ENCODE measurements at regions not wholly inside any gene's neighbourhood (a gene's known extent, or its start where the extent isn't known, plus 50 kb on each side); places are given as distances from the start of the nearest gene placed in this dataset.

GRCh38 chr1:88079036-88079435 lies 605.0 kb upstream of the PKN2 start:
- Mint-ChIP-seq H3K36me3 (ENCODE audit: low read depth) (no peaks in the 10 kb centered on the region), H3K27ac (no peak overlapping the region), H3K9me3 (no peaks in the 10 kb centered on the region), H3K4me3 (no peak overlapping the region), H3K27me3 (ENCODE audit: low read depth, poor library complexity) (no peaks in the 10 kb centered on the region), H3K4me1 (no peaks in the 10 kb centered on the region)
- DNase-seq: peak; percentile 47
- TF ChIP-seq CTCF (IDR thresholded peaks at IDR 0.05): peak; percentile 70

GRCh38 chr1:88080875-88081274 lies 603.2 kb upstream of the PKN2 start:
- H3K9me3 Mint-ChIP-seq: peaks cover 17% of the 10 kb centered on the region
- no peak for DNase-seq
- no peaks in the 10 kb centered on the region for H3K27me3 Mint-ChIP-seq (ENCODE audit: low read depth, poor library complexity)
- H3K4me1 Mint-ChIP-seq: no peaks in the 10 kb centered on the region
- no peak overlapping the region for H3K27ac Mint-ChIP-seq
- TF ChIP-seq CTCF (IDR thresholded peaks at IDR 0.05): no peak
- no peak overlapping the region for H3K4me3 Mint-ChIP-seq
- peaks cover 11% of the 10 kb centered on the region for H3K36me3 Mint-ChIP-seq (ENCODE audit: low read depth)

DNA sequence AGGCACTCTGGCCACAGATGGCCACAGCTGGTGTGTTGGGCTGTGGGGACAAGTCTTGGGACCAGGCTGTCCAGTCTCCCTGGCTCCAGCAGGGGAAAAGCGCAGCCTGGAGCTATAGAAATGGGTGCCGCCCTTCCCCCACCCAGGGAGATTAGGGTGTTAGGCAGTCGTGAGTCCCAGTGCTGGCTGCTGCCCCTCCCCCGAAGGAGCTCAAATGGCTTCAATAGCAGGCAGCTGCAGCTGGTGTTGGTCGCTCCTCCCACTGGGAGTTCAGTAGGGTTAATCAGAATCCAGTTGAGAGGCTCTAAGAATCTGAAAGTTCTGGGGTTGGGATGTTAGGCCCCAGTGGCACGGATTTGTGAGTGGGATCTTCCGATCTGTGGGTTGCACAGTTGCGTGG lies 595.6 kb upstream of the PKN2 start:
- no peaks in the 10 kb centered on the region for H3K27me3 Mint-ChIP-seq (ENCODE audit: low read depth, poor library complexity)
- peak; percentile 4 for DNase-seq
- peak overlapping the region; percentile 65 for H3K27ac Mint-ChIP-seq
- peaks cover 51% of the 10 kb centered on the region for H3K9me3 Mint-ChIP-seq
- H3K4me1 Mint-ChIP-seq: peaks cover 14% of the 10 kb centered on the region
- H3K36me3 Mint-ChIP-seq (ENCODE audit: low read depth): peaks cover 33% of the 10 kb centered on the region
- no peak overlapping the region for H3K4me3 Mint-ChIP-seq
- no peak for TF ChIP-seq CTCF (IDR thresholded peaks at IDR 0.05)

DNA sequence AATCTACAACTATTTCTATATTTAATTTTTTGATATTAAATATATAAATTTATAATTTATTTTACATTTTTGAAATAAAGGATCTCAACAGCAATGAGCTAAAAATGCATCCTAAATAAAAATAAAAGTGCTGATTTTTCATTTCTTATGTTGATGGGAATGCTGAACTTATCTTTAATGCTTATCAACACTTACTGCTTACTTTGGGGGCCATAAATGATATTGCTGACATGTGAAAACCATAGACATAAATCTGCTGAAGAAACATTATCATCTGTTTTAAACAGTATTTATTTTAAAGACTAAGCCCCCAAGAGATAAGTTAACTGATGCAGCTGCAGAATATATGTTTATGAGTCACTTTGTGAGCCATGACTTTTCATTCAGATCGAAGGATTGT lies 594.1 kb upstream of the PKN2 start:
- no peaks in the 10 kb centered on the region for H3K27me3 Mint-ChIP-seq (ENCODE audit: low read depth, poor library complexity)
- H3K4me1 Mint-ChIP-seq: peaks cover 20% of the 10 kb centered on the region
- H3K9me3 Mint-ChIP-seq: peaks cover 43% of the 10 kb centered on the region
- peaks cover 31% of the 10 kb centered on the region for H3K36me3 Mint-ChIP-seq (ENCODE audit: low read depth)
- no peak overlapping the region for H3K4me3 Mint-ChIP-seq
- no peak overlapping the region for H3K27ac Mint-ChIP-seq
- DNase-seq: no peak
- no peak for TF ChIP-seq CTCF (IDR thresholded peaks at IDR 0.05)

DNA sequence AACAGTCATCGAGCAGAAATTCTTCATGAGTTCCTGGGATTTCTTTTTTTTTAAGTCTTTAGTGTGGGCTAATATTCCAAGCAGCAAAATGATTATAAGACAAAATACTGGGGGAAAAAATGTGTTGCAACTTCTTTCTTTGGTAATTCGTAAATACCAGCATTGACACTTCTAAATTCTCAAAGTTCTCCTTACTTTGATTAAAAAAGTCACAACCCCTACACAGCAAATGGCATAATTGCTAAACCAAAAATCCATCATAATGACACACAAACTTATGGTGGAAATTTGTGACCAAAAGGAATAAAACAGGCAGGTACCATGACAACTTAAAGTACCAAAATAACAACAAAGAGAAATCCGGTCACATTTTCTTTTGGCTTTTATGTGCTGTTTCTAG lies 585.2 kb upstream of the PKN2 start:
- Mint-ChIP-seq H3K36me3 (ENCODE audit: low read depth) (no peaks in the 10 kb centered on the region), H3K4me3 (no peak overlapping the region), H3K9me3 (no peaks in the 10 kb centered on the region), H3K27ac (no peak overlapping the region), H3K4me1 (peaks cover 7% of the 10 kb centered on the region), H3K27me3 (ENCODE audit: low read depth, poor library complexity) (no peaks in the 10 kb centered on the region)
- no peak for DNase-seq
- no peak for TF ChIP-seq CTCF (IDR thresholded peaks at IDR 0.05)

DNA sequence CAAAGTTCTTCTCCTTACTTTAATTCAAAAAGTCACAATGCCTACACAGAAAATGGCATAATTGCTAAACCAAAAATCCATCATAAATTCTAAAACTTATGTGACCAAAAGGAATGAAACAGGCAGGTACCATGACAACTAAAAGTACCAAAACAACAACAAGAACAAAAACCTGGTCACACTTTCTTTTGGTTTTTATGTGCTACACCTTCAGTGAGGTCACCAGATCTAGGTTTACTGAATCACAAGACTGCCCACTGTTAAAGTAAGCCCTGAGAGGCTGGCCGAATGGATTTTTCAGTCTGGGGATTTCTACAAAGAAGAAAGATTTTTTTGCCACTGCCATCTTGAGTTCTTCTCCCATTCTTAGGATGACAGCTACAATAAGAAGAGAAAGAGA lies 583.0 kb upstream of the PKN2 start:
- Mint-ChIP-seq H3K4me3 (no peak overlapping the region), H3K27ac (no peak overlapping the region)

More for the DNA sequence above, 583.0 kb upstream of the PKN2 start:
- H3K9me3 Mint-ChIP-seq: no peaks in the 10 kb centered on the region
- no peaks in the 10 kb centered on the region for H3K36me3 Mint-ChIP-seq (ENCODE audit: low read depth)
- no peaks in the 10 kb centered on the region for H3K4me1 Mint-ChIP-seq
- DNase-seq: no peak
- TF ChIP-seq CTCF (IDR thresholded peaks at IDR 0.05): no peak
- no peaks in the 10 kb centered on the region for H3K27me3 Mint-ChIP-seq (ENCODE audit: low read depth, poor library complexity)
